HG03432 (cell line): ENCODE measurements at regions not wholly inside any gene's neighbourhood (a gene's known extent, or its start where the extent isn't known, plus 50 kb on each side); places are given as distances from the start of the nearest gene placed in this dataset.

ENCODE experiments used
- ATAC-seq: cut with Tn5 transposase; IDR thresholded peaks from one replicate; pipeline ENCODE4 v1.9.1; 2021; ENCODE audit warnings: mild to moderate bottlenecking, moderate library complexity; ENCODE audit not compliant: unreplicated experiment

DNA sequence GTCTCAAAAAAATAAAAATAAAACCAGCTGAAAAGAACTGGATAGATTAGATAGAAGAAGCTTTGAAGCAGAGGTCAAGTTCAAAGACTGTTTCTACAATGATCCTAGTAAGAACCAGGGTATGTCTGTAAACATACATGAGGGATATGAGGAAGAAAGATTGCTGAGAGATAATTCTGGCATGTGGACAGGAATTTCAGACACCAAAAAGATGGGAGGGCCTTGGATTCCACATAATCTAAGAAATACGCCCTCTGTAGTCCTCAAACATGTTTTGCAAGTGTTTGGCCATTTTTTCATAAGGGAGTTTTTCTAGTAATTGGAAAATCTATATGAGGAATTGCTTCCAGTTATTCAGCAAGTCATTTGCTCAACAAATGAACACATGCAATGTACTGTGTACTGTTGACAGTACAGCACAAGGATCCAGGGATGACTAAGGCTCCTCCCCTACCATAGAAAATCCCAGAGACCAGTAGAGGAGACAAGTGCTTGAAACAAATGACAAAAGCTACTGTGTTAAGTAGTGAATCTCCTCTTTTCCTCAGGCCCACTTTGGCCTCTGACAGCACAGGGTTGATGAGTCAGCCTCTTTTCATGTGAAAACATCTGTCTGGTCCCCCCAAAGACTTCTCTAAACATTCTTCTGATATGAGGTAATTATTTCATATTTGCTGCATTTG is 795.9 kb downstream of the MAFB start:
- ATAC-seq, result no peak

DNA sequence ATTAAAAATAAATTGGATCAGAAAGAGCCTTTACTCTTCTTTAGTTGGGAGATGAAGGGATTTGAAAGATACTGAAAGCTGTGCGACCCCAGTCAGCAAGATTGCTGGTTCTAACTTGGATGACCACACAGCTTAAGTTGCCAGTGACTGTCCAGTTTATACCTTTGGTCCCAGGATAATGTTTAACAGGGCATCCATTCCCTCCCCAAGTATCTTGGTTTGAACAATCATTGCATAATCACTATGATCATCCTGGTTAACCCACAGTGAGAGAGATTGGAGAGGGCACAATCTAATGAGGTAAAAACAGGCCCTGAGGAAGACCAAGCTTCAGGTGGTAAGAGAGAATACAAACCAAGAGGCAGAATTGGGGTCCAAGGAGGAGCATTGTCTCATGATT is 798.3 kb downstream of the MAFB start:
- ATAC-seq, result no peak

DNA sequence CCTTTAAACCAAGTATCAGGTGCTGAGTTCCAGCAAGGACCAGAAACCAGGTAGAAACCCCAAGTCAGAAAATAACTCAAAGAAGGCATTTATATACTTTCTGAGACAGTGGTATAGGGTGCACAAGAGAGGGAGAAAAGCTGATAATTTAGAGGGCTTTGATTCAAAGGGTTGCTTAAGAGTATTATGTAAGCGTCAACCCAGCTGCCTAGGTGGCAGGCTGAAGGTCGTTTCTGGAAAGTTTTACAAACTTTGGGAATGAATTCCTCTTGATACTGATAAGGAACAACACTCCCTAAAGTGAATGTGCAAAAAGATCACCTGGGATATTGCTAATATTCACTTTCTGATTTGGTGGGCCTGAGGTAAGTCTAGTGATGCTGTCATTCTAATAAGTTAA is 800.7 kb downstream of the MAFB start:
- ATAC-seq, result no peak

DNA sequence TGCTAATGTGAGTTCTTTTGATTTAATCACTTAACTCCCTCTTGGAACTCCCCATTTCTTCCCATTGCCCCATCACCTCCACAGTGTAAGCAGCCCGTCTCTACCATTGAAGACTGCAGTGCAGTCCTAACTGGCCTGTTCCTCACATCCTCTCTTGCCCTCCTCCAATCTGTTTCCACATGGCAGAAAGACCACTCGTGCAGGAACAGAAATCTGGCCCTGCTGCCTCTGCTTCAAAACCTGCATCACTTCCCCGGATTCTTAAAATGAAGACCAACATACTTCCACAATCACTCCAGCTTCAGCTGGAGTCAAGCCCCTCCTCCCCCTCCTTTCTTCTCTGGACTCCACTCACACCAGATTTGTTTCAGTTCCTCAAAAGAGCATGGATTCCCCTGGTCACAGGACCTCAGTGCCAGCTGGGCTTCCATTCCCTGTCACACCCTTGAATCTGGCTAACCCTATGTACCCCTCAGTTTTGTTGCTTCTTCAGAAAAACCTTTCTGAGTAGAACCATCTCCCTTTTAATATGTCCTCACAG is 802.3 kb downstream of the MAFB start:
- no peak for ATAC-seq

DNA sequence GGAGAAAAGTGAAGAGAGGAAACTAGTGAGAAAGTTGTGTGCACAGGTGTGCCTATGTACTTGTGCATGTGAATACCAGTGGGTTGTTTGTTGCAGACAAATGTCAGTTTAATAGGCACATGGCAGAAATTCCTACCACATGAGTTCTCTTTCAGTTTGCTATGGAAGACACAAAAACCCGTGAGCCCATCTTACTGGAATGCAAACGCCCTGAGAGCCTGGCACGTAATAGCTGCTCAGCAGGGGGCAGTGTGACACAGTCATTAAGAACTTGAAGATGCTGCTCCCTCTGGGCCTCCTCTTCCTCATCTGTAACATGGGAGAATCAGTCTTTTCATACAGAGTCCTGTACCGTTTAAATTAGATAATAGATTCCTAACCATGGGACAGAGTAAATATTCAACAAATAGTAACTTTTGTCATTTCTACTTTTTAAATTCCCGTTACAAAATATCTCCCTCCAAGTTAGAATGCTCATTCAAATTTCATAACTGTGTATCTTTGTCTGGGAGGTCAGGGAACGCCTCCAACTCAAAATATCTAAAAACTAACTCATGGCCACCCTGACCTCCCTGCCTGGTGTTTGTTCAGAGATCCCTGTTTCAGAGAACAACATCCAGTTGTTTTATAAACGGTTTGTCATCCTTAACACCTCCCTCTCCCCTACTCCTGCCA is 802.9 kb downstream of the MAFB start:
- ATAC-seq, result no peak

DNA sequence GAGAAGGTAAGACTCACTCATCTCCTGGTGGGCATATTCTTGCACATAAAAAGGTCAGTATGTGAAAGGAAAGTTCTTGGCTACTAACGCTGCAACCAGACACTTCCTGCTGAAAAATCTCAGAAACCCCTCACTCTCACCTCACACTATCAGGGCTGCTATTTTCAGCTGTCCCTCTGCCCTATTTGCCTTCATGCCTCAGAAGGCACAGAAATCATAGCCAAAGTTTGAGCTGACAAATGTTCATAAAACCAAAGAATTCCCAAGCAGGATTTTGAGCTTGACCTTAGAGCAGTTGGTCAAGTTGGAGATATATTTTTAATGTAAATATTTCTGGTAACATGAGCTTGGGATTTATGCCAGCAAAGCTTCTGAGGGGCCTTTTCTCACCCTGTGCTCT is 806.2 kb downstream of the MAFB start:
- ATAC-seq, result no peak

DNA sequence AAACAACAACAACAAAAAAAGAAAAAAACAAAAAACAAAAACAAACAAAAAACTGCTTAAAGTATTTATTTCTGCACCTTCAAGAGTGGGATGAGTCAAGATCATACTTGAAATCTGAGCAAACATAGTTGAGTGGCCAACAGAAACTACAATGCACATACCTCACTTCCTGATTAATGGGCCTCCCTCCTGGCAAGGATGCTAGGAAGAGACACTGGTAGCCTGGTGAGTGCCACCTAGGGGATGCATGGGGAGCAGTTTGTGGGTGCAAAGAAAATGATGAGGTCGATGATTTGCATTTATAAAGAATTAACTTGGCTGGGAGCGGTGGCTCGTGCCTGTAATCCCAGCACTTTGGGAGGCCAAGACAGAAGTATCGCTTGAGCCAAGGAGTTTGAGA is 808.1 kb downstream of the MAFB start:
- no peak for ATAC-seq

DNA sequence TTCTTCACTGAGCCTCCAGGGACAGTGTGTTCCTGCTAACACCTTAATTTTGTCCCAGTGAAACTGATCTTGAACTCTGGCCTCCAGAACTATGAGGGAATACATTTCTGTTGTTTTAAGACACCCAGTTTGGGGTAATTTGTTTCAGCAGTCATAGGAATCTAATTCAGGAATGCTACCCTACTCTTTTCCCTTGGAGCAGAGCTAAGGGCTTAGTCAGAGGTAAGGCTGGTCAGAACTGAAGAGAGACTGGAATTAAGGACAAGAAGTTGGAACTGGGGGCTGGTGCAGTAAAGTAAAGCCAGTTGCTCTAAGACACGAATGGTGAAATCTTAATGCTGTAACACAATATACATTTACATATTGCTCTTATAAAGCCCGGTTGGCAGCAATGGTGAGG is 809.7 kb downstream of the MAFB start:
- ATAC-seq, result no peak

DNA sequence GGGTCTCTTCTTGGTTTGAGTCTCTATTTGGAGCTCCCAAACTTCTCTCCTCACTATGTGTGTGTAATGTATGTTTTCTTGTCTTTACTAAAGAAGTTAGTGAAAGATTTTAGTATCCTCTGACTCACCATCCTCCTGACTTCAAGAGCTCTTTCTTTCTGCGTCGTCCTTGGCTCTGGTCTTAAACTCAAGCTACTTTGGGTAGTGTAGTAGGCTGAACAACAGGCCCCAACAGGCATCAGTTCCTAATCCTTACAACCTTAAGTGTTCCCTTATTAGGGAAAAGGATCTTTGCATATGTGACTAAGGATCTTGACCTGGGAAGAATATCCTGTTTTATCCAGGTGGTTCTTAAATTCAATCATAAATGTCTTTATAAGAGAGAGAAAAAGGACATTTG is 810.2 kb downstream of the MAFB start:
- no peak for ATAC-seq

DNA sequence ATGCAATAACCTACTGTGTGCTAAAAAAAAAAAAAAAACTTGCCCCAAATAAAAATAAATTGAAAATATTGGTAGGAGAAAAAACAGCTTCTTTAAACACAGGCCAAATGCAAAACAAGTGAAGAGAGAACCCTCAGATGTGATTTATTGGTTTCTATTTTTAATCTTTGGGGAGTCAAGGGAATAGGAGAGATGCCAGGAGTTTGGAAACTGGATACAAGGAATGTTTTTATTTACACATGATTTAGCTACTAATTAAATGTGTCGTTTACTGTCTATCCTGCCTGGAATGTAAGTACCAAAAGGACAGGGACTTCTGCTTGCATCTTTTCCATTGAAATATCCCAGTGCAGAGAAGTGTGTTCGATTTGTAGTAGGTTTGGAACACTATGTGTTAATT is 810.7 kb downstream of the MAFB start:
- ATAC-seq, result no peak

DNA sequence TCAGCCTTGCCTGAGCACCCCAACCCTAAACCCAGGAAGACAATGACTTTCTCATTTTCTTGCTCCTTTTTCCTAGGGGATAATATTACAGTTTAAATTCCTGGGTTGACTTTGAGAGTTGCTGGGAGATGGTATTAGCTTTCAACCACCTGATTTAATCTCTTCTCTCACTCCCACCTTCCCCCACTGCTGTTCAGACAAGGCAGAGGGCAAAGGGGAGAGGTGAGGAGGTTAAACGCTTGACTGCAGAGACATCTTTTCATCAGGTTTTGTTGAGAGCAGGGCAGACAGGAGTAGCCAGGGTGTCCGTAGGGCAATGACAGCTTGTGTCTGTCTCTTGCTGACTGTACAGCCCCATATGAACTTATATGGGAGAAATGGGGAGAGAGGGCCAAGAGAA is 811.2 kb downstream of the MAFB start:
- no peak for ATAC-seq

DNA sequence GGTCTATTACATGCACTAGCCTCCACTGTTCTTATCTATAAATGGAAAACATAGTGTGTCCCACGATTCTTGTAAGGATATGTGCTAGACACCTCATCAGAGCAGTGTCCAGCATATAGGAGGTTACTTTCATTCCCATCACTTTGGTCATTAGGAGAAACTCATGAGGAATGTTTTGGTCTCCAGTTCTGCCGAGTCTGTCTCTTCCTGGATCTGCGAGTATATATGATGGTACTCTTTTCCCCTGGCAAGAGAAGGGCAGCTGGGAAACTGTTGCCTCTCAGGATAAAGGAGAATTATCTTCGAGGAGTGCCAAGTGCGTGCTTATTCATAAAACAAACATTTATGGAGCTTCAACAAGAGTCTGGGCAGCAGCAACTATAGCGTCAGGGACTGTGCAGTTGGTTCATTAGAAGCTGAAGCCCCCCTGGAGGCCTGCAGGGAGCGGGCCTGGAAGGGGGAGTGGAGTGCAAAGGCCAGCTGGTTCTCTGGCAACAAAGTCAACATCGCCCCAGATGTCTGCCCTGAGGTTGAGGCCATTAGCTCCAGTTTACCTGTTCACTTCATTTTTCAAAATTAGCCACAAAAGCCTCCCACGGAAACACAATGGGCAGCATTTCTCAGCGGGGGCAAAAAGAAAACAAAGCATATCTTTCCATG is 811.9 kb downstream of the MAFB start:
- ATAC-seq, result no peak

DNA sequence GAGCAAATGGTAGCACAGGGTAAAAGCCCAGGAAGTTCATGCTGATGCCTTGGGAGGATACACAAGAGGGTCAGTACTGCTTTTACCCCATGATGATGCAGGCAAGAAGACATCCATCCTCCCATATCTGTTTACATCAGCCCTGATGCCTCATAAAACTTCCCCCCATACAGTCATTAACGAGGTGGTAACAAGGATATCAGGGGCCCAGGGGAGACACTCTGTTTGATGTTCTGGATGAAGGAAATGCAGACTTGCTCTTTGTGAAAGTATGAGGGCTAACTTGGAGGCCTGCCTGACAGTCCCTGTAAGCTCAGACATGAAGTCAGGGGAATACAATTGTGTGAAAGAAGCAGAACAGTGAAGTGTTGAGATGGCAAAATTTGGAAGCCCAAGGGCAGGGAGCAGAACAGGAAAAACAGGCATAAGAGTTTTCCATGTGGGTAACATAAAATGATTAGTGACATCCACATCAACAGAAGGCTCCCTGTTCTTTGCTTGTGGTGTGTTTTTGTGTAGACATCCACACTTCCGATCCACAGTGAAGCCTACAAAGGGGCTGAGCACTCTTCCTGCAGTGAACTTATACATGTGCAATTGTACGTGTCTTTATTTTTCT is 813.4 kb downstream of the MAFB start:
- no peak for ATAC-seq

DNA sequence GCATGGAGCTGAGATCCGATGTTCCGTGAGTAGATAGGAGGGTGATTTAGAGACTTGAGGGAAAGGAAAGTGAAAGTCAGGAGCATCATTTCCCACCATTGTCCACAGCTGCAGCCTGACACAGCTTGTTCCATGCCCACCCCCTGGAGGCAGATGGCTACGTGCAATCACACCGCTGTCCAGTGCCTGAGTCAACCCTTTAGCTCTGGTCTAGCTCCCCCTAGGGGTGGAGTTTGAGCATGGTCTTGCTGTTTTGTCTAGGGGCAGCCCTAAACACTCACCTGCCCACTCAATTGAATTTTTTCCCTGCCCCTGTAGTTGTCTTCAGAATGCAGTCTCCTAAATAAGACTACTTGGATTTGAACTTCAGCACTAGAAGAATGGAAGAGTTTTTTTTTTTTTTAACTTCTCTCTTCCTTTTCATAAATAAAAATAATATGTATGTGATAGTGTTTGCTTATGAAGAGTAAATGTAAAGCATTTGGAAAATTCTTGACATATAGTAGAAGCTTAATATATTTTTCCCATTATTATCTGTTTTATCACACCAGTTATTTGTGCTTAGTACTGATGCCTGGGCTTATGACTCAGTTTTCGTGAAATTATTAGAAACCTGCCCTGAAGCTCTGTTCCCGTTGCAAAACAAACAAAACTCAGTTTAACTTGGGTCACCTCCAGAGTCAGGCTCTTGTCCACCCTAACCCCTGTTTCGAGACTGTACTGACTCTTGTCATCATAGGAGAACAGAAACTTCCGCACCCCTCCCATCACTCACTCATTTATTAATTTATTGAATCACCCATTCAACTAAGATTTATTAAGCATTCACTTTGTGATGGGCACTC is 814.8 kb downstream of the MAFB start:
- peak; percentile 93 for ATAC-seq

DNA sequence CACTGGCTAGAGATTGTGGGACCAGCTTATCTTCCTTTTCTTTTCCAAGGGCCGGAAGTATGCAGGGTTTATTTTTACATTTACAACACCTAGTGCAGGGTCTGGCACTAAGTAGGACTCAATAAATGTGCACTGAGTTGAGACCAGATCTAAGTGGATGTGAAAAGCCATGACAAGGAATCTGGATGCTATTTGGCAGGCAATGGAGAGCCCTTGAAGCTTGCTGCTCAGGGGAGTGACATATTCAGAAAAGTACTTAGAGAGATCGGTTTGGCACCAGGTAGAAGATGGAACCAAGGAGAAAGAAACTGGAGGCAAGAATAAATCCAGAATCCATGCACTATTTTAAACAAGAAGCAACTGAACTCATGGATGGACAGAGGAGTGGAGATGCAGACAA is 815.8 kb downstream of the MAFB start:
- ATAC-seq, result no peak

DNA sequence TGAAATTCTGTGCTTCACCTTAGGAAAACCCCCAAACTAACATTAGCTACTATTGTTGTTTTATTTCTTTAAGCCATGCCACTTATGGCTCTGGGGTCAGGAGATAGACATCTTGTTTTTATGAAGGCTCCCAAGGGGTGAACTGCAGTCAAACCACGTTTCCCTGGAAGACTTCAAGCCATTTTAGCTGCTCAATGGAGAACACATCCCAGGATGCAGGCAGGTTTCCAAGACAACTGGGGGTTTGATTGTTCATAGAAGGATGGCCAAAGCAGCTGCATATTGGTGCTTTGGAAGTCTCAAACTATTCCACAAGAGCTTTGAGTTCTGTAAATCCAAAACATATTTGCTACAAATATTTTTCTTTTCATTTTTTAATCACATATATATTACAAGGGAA is 818.0 kb downstream of the MAFB start:
- no peak for ATAC-seq

DNA sequence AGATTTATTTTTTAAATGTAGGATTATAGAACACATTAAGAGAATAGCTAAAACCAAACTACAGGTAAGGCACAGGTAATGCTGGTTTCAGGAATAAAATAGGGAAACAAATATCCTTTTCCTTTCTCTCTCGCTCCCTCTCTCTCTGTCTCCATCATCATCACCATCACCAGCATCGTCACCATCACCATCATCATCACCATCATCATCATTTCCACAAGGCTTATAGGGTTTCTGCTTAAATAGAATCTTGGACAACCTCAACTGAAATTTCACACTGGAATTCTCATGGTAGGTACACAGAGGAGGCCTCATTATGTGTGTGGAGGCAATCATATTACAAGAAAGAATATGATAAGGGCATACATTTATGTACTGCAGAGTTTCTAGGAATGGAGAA is 823.6 kb downstream of the MAFB start:
- no peak for ATAC-seq

DNA sequence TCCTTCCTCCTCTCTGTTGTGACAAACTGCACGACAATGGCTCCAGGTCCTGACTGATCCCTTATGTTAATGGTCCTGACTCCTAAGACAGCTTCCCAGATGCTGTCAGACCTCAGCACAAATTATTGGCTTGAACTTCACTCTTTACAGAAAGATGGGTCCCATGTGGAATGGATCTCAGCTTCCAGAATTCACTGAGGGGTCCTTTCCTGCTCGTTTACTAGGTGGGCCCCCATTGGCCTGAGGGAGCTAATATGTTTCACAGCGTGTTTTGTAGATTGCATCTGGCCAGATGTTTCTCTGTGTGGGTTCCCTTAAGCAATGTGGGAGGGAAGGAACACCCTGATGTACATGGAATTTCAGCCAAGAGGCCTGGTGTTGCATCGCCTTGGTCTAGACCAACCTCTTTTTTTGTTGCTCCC is 826.6 kb downstream of the MAFB start:
- ATAC-seq, result no peak

DNA sequence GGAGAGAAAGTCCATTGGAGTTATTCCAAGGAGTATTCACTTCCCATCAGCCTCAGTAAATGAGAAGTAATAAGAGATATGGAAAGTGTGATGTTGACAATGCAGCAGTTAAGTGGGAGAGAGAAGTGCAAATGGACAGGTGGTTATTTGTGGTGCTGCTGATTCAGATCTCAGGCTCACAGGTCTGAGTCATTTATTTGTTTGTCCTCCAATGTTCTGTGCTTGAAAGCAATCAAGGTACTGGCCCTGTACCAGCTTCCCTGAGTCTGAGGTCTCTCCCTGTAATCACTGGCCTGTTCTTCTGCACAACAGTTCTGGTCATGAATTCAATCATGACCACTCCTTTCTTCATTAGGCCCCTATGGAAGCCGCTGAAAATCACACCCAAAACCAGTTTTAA is 827.7 kb downstream of the MAFB start:
- no peak for ATAC-seq

DNA sequence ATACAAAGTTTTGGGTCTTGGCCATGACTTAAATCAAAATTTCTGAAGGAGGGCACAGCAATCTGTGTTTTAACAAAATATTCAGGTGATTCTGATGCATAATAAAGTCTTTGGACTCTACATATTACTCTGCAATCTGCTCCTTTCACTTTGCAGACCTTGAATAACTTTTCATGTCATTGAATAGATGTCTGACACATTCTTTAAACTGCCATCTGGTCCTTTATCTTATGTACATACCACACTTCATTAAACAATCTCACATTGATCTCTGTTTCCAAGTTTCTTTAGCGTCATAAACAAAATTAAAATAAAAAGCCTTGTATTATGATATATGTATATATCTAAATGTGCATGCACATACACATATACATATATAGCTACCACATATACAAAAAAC is 831.2 kb downstream of the MAFB start:
- no peak for ATAC-seq

DNA sequence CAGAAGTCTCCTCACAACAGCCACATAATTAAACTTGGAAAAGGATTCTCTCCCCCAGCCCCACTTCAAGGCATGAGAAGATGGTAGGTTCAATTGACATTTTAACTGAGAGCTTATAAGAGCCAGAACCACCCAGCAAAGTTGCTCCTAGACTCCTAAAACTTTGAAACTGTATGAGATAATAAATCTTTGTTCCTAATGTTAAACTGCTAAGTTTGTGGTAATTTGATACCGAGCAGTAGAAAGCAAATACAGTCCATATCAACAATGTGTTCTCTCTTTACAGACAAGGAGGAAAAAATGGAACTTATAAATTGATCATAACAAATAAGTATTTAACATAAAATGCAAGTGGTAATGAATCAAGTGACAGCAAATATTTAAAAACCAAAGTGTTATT is 831.8 kb downstream of the MAFB start:
- no peak for ATAC-seq
